ENCODE measurements at regions not wholly inside any gene's neighbourhood (a gene's known extent, or its start where the extent isn't known, plus 50 kb on each side); places are given as distances from the start of the nearest gene placed in this dataset.

DNA sequence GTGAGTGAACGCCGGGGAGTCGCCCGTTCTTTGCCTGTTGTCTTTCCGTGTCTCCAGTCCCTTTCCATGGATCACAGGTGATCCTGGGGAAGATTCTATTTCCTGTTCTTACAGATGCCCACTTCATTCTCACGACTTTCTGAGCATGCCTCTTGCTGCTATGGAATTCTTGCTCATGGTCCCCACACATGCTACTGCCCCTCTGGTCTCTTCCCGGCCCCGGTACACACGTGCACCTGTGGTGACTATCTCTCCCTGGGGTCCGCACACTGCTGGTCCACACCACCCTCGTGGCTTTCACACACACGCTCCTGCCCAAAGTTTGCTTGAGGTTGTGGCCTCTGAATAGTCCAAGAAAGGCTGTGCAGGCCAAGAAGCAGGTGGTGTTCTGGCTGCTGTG, 67.9 kb upstream of the ALKAL2 start:
- TF ChIP-seq, protein P1, sequence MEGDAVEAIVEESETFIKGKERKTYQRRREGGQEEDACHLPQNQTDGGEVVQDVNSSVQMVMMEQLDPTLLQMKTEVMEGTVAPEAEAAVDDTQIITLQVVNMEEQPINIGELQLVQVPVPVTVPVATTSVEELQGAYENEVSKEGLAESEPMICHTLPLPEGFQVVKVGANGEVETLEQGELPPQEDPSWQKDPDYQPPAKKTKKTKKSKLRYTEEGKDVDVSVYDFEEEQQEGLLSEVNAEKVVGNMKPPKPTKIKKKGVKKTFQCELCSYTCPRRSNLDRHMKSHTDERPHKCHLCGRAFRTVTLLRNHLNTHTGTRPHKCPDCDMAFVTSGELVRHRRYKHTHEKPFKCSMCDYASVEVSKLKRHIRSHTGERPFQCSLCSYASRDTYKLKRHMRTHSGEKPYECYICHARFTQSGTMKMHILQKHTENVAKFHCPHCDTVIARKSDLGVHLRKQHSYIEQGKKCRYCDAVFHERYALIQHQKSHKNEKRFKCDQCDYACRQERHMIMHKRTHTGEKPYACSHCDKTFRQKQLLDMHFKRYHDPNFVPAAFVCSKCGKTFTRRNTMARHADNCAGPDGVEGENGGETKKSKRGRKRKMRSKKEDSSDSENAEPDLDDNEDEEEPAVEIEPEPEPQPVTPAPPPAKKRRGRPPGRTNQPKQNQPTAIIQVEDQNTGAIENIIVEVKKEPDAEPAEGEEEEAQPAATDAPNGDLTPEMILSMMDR (IDR thresholded peaks at IDR 0.05): no peak
- no peak for TF ChIP-seq POLR2A (IDR thresholded peaks at IDR 0.05)

All from thyroid gland (tissue), 4 donors.